Activated naive CD8-positive, alpha-beta T cell treated with anti-CD3 and anti-CD28 coated beads, Interleukin-2, amount 10 ng/mL, durations not matched to agents 7 days and 5 days (primary cell): ENCODE measurements at regions not wholly inside any gene's neighbourhood (a gene's known extent, or its start where the extent isn't known, plus 50 kb on each side); places are given as distances from the start of the nearest gene placed in this dataset.
"Not testable (repeated sequence)": the region's sequence is repeated elsewhere in the genome, so short reads cannot be mapped to it uniquely, and the experiment has no call there.

ENCODE experiments used
- ATAC-seq: fragments of 150-1000 bp; cut with Tn5 transposase; one replicate; pipeline ENCODE4 v1.10.0; 2021; ENCODE audit warnings: low read depth, moderate library complexity
- POLR2A ChIA-PET: fragments of 350-600 bp; sonication (Branson Sonifier 250); formaldehyde crosslinking; loops from one replicate; lab custom pipeline; 2021; ENCODE audit warnings: antibody characterized with exemption; lab: Charles Lee
- DNase-seq: peaks from one replicate; pipeline ENCODE4 v3.0.0; 2021
- H3K27ac Mint-ChIP-seq: one replicate; pipeline ENCODE4 v1.8.0; 2022; ENCODE audit warnings: mild to moderate bottlenecking, mixed read lengths
- H3K27me3 Mint-ChIP-seq: one replicate; pipeline ENCODE4 v1.8.0; 2022; ENCODE audit warnings: mild to moderate bottlenecking, moderate library complexity, mixed read lengths
- H3K36me3 Mint-ChIP-seq: one replicate; pipeline ENCODE4 v1.8.0; 2021; ENCODE audit warnings: mild to moderate bottlenecking, mixed read lengths
- H3K4me1 Mint-ChIP-seq: one replicate; pipeline ENCODE4 v1.8.0; 2021; ENCODE audit warnings: mixed read lengths
- H3K4me3 Mint-ChIP-seq: one replicate; pipeline ENCODE4 v1.8.0; 2022; ENCODE audit warnings: mild to moderate bottlenecking, moderate library complexity, mixed read lengths
- H3K9me3 Mint-ChIP-seq: one replicate; pipeline ENCODE4 v1.8.0; 2021; ENCODE audit warnings: mixed read lengths

DNA sequence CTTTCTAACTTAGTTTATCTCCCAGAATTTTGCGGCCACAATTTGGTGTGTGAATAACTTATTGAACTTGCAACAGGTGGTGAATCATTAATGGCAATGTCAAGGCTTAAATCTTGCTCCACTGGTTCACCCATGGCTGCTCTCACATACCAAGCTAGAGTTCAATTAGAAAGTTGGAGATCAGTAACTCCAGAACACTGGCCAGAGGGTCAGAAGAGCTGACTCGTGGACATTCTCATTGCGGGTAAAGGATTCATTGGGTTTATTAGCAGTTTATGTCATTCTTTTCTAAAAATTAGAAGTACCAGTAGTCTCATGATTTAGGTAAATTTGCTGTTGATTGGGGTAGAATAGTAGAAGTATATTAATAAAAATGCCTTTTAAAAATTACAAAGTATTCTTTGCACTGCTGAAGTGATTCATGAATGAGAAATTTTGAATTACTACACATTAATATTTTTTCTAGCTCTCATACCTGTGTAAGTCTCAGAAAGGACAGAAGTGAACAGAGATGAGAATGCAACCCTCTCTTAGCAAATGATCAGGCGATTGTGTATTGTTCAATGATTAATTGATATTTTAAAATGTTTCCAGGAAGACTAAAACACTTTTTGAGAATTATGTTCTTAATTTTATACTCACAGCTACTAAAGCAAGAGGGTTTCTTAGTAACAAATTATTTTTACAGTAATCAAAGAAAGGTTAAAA is 142.0 kb downstream of the SYT15 start:
- H3K27ac Mint-ChIP-seq, H3K36me3 Mint-ChIP-seq, H3K9me3 Mint-ChIP-seq, H3K4me3 Mint-ChIP-seq, ATAC-seq, POLR2A ChIA-PET, H3K4me1 Mint-ChIP-seq, DNase-seq: not testable (repeated sequence)
- peaks cover 21% of the 10 kb centered on the region for H3K27me3 Mint-ChIP-seq

DNA sequence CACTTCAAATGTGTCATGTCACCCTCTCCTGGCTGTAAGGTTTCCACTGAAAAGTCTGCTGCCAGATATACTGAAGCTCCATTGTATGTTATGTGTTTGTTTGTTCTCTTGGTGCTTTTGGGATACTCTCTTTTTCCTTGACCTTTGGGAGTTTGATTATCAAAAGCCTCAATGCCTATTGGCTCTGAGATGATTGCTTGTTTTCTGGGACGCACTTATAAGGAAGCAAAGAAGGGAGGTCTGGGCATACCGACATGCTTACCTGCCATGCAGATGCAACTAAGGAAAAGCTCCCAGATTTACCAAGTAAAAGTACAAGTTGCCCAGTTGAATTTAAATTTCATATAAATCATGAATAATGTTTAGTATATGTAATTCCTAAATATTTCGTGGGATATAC is 145.3 kb downstream of the SYT15 start:
- H3K4me3 Mint-ChIP-seq, DNase-seq, H3K4me1 Mint-ChIP-seq, H3K36me3 Mint-ChIP-seq, POLR2A ChIA-PET, H3K27ac Mint-ChIP-seq, H3K9me3 Mint-ChIP-seq, ATAC-seq: not testable (repeated sequence)
- H3K27me3 Mint-ChIP-seq, result peaks cover 16% of the 10 kb centered on the region

GRCh38 chr10:46728359-46728758 is 149.4 kb downstream of the SYT15 start:
- H3K27ac Mint-ChIP-seq, H3K36me3 Mint-ChIP-seq, POLR2A ChIA-PET, H3K4me1 Mint-ChIP-seq, DNase-seq, H3K4me3 Mint-ChIP-seq, ATAC-seq, H3K9me3 Mint-ChIP-seq: not testable (repeated sequence)
- peaks cover 14% of the 10 kb centered on the region for H3K27me3 Mint-ChIP-seq

DNA sequence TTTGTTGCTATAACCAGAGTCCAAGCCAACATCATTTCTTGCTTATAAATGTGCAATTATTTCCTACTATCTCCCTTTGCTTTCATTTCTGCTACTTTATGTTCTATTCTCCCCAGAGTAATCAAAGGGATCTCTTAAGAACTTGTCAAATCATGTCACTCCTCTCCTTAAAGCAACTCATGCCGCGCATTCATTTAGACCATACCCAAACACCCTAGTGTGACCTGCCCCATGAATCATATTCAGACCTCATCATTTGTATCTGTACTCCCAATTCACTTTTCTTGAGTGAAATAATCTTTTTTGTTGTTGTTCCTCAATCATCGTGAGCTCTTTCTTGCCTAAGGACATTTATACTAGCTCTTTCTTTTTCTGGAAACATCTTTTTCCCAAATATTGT is 151.8 kb downstream of the SYT15 start:
- H3K4me3 Mint-ChIP-seq, H3K9me3 Mint-ChIP-seq, DNase-seq, H3K27me3 Mint-ChIP-seq, H3K36me3 Mint-ChIP-seq, ATAC-seq, H3K27ac Mint-ChIP-seq, H3K4me1 Mint-ChIP-seq, POLR2A ChIA-PET: not testable (repeated sequence)

GRCh38 chr10:46733635-46734261 is 154.8 kb downstream of the SYT15 start:
- ATAC-seq, H3K9me3 Mint-ChIP-seq, H3K27me3 Mint-ChIP-seq, POLR2A ChIA-PET, DNase-seq, H3K4me1 Mint-ChIP-seq, H3K27ac Mint-ChIP-seq, H3K4me3 Mint-ChIP-seq, H3K36me3 Mint-ChIP-seq: not testable (repeated sequence)

DNA sequence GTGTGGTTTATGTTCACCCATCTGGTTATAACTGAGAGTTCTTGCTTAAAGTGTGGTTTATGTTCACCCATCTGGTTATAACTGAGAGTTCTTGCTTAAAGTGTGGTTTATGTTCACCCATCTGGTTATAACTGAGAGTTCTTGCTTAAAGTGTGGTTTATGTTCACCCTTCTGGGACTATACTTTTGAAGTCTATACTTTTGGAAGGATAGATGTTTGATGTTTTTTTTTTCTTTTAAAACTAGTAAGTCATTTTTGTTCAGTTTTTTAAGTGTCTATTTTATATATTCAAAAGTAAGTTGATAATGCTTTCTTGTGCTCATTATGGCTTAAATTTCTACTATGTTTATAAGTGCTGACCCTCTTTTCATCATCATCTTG is 155.3 kb downstream of the SYT15 start:
- H3K27ac Mint-ChIP-seq, H3K9me3 Mint-ChIP-seq, ATAC-seq, H3K4me1 Mint-ChIP-seq, H3K36me3 Mint-ChIP-seq, H3K4me3 Mint-ChIP-seq, POLR2A ChIA-PET, H3K27me3 Mint-ChIP-seq, DNase-seq: not testable (repeated sequence)

- H3K36me3 Mint-ChIP-seq, H3K27ac Mint-ChIP-seq, ATAC-seq, H3K9me3 Mint-ChIP-seq, POLR2A ChIA-PET, H3K4me3 Mint-ChIP-seq, DNase-seq, H3K4me1 Mint-ChIP-seq: not testable (repeated sequence)
- peaks cover 15% of the 10 kb centered on the region for H3K27me3 Mint-ChIP-seq
Measured at GRCh38 chr10:46739919-46740318, 161.0 kb downstream of the SYT15 start.

DNA sequence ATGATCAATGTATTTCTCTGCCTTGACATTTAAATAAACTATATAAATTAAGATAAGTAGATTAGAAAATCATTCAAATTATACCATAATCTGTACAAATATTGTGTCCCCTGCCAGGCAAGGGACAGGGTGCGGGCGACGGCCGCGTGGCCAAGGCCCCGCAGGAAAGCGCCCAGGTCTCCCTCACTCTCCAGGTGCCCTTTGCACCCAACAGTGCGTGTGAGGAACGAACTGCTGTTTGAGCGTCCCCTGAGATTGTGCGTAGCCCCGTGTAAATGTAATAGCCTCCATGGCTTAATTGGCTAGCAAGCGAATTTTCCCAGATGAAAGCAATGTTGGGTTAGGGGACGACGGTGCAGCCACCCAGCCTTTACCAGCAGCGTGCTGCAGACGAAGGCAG is 161.4 kb downstream of the SYT15 start:
- H3K27ac Mint-ChIP-seq, DNase-seq, H3K36me3 Mint-ChIP-seq, H3K9me3 Mint-ChIP-seq, H3K4me3 Mint-ChIP-seq, H3K4me1 Mint-ChIP-seq, ATAC-seq, POLR2A ChIA-PET: not testable (repeated sequence)
- peaks cover 19% of the 10 kb centered on the region for H3K27me3 Mint-ChIP-seq

DNA sequence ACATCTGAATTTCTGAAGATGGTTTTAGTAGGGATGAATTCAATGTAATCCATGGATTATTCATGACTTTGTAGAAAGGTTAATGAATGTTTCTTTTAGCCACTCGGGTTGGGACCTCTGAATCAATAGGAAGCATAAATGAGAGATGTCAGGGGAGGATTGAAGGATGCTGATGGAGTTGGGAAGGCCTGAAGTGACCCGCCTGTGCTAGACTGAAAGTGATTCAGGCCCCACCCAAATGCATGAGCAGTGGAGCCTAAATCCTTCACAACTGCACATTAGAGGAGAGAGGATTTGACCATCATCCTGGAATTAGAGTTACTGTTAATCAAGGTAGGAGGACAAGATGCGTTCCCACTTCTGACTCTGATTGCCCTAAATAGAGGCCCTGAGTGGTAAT is 162.2 kb upstream of the PTPN20 start:
- H3K4me3 Mint-ChIP-seq, H3K27ac Mint-ChIP-seq, H3K4me1 Mint-ChIP-seq, DNase-seq, ATAC-seq, H3K9me3 Mint-ChIP-seq, H3K36me3 Mint-ChIP-seq, POLR2A ChIA-PET: not testable (repeated sequence)
- H3K27me3 Mint-ChIP-seq, result peaks cover 29% of the 10 kb centered on the region

GRCh38 chr10:46749470-46749869 is 161.8 kb upstream of the PTPN20 start:
- H3K27ac Mint-ChIP-seq, POLR2A ChIA-PET, H3K4me1 Mint-ChIP-seq, DNase-seq, H3K36me3 Mint-ChIP-seq, H3K9me3 Mint-ChIP-seq, H3K4me3 Mint-ChIP-seq, ATAC-seq: not testable (repeated sequence)
- peaks cover 27% of the 10 kb centered on the region for H3K27me3 Mint-ChIP-seq

DNA sequence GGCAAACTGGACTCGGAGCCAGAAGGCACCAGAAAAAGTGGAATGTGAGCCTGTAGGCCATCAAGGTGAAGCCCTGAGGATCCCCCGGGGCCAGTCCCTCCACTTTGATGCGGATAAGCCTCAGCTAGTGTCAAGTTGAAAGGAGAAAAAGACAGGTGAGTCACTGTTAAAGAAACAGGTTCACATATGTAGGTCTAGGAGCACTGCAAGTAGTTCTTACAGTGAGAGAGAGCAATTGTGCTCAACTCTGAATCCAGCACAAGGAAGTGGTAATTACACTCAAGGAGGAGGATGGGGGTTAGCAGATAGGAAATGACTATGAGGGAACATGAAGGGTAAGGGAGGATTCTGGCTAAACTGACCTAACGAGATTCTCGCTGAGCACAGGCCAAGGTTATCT is 157.5 kb upstream of the PTPN20 start:
- DNase-seq, H3K27ac Mint-ChIP-seq, H3K4me3 Mint-ChIP-seq, POLR2A ChIA-PET, H3K36me3 Mint-ChIP-seq, H3K4me1 Mint-ChIP-seq, ATAC-seq, H3K9me3 Mint-ChIP-seq: not testable (repeated sequence)
- peaks cover 13% of the 10 kb centered on the region for H3K27me3 Mint-ChIP-seq

- H3K27me3 Mint-ChIP-seq, H3K27ac Mint-ChIP-seq, H3K4me1 Mint-ChIP-seq, ATAC-seq, H3K4me3 Mint-ChIP-seq, POLR2A ChIA-PET, H3K9me3 Mint-ChIP-seq, DNase-seq, H3K36me3 Mint-ChIP-seq: not testable (repeated sequence)
Measured at GRCh38 chr10:46761471-46761870, 149.8 kb upstream of the PTPN20 start.

DNA sequence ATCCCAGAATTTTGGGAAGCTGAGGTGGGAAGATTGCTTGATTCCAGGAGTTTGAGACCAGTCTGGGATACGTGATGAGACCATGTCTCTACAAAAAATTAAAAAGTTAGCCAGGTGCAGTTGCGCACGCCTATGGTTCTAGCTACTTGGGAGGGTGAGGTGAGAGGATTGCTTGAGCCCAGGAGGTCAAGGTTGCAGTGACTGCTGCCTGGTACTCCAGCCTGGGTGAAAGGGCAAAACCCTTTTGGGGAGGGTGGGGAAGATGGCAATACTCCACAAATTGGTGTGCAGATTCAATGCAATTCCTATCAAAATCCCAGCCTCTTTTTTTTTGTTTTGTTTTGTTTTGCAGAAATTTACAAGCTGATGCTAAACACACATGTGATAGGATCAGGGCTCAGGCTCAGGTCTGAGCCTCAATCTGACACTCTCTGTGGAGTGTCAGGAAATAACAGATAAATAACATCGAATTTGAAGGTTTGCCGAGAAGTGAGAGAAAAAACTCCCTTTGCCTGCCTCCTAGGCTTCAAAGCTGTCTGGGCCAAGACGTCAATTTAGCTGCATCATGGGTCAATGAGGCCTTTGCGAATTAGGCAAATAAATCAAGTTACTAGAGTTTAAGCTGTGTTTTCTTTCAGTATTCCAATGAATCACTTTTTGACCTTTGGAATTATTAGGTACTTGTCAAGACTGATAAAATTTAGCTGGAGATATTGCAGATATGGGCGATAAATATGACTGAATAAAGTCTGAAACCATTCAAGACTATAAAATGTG is 142.5 kb upstream of the PTPN20 start:
- H3K4me3 Mint-ChIP-seq, H3K27ac Mint-ChIP-seq, ATAC-seq, H3K27me3 Mint-ChIP-seq, POLR2A ChIA-PET, DNase-seq, H3K36me3 Mint-ChIP-seq, H3K9me3 Mint-ChIP-seq, H3K4me1 Mint-ChIP-seq: not testable (repeated sequence)
